HK-2 (cell line): ENCODE measurements at regions not wholly inside any gene's neighbourhood (a gene's known extent, or its start where the extent isn't known, plus 50 kb on each side); places are given as distances from the start of the nearest gene placed in this dataset.

Experiments used
- DNase-seq: peaks from one replicate; pipeline ENCODE4 v3.0.0-alpha.2; 2018; ENCODE audit not compliant: unreplicated experiment

DNA sequence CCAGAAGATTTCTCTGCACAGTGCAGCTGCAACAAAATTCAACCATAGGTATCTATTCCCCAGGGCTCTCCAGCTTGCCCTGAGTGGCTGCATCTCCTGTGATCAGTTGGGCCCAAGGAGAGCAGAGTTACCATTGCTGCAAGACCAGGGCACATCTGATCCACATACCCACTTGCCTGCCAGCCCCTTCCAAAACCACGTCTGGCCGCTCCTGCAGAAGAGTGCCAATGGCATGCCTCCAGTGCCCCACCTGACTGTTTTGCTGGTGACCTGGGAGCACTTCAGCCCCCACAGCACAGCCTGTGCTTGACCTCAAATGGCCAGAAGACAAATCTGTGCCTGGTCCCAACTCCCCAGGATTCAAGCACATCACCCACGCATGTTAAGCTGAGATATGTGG is 526.1 kb upstream of the GBE1 start:
- no peak for DNase-seq

DNA sequence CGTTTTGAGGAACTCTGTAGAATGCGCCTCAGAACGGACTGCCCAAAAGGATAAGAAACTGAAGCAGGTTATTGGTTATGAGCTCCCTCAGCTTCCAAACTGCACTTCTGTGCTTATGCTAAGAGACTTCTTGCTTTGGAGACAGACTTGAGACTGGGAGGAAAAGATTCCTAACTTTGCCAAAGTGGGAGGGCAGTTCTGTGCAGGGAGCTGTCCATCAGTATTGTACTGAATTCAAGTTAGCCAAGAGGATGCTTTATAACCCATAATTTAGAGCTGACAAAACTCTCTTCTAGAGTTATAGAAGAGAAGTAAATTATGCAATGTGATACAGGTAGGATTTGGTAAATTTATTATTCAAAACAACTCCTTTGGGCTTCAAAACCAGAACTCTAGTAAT is 519.8 kb upstream of the GBE1 start:
- no peak for DNase-seq

DNA sequence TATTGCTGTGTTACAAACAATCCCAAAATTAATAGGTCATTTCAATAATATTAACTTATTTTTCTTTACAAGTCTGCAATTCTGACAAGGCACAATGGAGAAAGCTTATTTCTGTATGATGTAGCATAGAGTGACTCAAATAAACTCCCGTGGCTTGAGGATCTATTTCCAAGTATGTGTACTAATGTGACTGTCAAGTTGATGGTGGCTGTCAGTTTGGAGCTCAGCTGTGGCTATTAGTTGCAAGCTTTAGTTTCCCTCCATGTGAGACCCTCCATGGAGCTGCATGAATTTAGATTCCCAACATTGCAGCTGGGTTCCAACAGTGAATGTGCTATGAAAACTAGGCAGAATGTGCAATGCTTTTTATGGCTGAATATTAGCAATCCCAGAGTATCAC is 515.5 kb upstream of the GBE1 start:
- DNase-seq, result no peak

DNA sequence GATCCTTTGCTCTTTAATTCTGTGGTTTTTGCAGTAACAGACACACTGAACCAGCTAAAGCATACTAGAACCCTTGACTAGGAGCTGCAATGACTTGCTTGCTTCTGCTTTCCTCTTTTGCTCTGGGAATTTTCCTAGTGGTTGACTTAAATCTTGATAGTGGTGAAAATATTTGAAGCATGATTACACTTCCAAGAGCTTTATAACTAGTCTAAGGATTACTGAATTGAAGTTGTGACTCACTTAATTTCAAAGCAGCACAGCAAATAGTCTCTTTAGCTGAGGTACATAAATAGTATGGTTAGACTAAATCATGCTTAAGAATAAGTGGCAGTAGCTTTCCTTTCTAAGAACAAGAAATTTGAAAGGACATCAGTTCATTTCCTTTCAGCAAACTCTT is 513.5 kb upstream of the GBE1 start:
- no peak for DNase-seq

DNA sequence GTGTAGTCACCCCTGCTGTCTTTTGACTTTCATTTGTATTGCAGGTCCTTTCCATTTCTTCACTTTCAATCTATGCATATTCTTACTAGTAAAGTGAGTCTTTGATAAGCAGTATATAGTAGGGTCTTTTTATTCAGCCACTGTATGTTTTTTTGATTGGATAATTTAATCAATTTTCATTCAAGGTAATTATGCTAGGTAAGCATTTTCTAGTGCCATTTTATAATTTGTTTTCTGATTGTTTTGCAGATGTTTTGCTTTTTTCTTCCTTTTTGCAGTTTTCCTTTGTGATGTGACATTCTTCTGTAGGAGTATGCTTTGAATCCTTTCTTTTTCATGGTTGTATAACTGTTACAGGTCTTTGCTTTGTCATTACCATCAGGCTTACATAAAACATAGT is 504.3 kb upstream of the GBE1 start:
- no peak for DNase-seq

DNA sequence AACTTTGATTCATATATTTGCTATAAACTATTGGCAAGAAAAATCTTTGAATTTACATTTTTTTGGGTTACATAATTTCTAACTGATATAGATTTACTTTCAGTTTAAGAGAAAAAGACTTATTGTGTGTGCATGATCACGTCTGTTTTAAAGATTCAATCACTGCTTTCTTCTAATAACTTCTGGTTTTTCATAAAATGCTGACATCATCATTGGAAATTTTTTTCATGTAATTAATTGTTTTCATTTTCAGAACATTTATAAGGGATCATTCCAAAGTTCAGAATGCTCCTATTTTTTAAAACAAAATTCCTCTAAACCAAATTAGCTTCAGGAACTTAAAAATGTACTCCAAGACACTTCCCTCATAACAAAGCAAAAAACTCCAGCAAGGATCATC is 500.7 kb upstream of the GBE1 start:
- no peak for DNase-seq

DNA sequence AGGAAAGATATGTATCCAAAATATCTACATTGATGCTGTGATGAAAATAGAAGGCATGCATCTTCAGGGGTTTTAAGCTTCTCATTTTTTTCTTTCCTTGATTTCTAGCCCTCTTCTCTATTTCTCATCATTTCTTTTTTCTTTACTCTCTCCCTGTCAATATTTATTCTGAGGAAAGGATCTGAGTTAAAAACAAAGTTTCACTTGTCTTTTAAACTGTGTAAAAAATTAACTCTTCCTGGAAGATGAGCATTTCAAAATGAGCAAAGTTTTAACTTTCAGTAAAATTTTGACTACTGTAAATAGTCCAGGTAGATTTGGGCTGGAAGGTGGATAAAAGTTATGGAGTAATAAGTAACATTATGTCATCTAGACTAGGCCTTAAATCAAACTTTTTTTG is 500.2 kb upstream of the GBE1 start:
- DNase-seq, result no peak

DNA sequence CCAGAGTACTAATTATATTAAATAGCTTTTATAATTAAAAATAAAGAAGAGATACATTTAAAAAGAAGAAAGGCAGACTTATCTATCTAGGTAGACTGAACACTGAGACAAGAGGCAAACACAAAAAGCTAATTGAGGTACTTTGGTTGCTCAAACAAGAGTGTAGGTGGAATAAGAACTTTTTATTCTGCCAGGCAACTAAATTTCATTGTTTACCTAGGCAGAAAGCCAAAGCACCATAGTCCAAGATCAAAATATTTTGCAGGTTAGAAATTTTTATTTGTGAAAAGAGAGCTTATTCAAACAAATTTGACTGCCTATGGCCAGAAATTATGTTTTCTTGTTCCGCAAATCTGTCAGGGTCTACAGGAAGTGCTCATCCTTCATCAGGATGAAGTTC is 499.6 kb upstream of the GBE1 start:
- DNase-seq, result no peak

DNA sequence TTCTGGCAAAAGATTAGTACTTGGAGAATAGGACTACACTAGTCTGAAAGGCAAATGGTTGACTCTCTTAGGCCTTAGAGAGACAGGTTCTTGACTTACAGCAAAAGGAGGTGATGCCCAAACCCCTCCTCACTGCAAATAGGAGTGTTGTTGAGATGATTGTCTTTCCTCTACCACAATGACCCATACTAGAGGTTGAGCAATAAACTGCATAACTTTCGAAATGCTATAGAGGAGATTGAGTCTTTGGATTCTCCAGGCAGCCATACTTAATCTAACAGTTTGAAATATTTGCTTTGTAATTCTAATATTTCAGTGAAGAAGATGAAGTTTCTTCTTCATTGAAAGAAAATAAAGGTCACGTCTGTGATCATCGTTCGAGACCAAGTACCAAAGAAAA is 498.5 kb upstream of the GBE1 start:
- DNase-seq, result no peak

DNA sequence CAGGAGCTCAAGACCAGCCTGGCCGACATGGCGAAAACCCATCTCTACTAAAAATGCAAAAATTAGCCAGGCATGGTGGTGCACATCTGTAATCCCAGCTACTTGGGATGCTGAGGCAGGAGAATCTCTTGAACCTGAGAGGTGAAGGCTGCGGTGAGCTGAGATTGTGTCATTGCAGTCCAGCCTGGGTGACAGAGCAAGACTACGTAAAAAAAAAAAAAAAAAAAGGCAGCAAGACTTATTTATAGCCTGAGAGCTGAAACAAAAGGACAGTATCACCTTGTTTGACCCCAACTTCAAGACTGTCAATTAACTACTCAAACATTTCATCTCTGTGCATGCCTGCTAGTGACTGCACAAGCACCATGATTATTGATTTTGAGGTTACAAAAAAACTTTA is 478.9 kb upstream of the GBE1 start:
- no peak for DNase-seq

DNA sequence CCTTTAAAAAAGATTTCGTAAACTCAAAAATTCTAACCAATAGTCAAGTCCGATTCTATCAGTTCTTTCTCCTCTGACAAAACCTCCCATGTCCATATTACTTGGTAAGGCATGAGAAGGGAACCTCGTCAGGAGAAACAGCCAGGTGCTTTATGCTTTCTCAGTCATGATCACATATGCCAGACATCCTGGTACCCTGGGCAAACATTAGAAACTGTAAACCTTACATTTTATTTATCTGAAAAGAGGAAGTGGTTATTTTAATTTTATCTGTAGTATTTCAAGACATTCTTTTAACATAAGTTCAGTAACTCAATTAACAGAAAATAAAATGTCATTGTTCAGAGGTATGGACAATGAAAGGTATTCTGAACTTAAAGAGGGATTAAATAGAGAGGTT is 474.8 kb upstream of the GBE1 start:
- no peak for DNase-seq

DNA sequence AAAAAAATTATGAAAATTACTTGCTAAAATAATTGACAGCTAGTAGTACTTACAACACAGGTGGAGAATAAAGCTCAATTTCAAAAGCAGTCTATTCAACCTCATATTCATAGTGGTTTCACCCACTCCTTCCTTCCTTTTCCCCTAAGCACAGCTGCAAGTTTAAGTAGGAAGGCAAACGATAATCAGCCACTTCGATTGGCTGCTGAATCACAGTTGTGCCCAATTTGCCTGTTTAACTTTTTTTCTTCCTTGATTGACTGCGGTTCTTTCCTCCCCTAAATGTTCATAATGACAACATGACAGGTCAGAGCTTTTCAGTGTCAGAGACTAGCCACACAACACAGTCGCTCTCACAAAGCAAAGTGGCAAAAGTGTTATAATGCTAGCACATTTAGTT is 468.0 kb upstream of the GBE1 start:
- no peak for DNase-seq

DNA sequence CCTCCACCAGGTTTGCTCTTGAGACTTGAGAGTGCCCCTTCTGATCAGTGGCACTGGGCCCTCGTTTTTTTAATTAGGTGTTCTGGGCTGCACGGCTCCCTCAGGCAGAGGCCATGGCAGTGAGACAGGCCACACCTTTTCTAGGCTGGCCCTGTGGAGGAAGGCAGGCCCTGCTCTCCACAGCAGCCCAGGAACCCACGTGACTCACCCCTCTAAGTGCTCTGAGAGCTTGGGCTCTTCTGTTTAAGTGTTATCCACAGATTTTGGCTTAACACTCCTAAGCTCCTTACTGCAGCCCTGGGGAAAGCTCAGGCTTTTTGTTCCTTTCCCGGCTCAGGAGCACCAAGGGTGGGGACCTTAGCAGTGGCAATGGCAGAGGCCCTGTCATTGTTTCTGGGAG is 463.2 kb upstream of the GBE1 start:
- DNase-seq, result peak; percentile 5

DNA sequence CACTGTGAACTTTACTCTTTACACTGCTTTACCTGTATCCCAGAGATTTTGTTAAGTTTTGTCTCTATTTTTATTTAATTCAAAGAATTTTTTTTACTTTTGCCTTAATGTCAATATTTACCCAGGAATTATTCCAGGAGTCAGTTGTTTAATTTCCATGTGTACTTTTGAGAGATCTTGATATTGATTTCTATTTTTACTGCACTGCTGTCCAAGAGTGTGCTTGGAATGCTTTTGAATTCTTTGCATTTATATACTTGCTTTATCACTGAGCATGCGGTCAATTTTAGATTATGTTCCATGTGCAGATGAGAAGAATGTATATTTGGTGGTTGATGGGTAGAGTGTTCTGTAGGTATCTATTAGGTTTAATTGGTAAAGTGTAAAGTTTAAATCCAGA is 461.0 kb upstream of the GBE1 start:
- no peak for DNase-seq

DNA sequence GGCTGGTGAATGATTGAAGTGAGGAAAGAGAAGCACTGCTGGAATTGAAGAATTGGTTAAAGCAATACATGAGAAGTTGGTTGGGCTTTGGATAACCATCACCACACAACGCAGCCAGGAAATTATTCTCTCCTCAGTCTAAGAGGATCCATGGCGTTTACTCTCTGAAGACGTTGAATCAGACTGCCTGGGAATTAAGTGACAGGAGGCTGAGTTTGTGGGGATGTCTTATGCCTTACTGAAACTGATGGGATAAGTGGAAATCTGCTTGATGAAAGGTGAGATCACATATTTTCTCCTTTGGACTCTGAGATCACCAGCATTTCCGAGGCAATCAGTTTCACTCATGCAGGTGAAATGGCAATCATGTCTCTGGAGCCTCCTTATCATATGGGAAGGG is 456.1 kb upstream of the GBE1 start:
- no peak for DNase-seq

DNA sequence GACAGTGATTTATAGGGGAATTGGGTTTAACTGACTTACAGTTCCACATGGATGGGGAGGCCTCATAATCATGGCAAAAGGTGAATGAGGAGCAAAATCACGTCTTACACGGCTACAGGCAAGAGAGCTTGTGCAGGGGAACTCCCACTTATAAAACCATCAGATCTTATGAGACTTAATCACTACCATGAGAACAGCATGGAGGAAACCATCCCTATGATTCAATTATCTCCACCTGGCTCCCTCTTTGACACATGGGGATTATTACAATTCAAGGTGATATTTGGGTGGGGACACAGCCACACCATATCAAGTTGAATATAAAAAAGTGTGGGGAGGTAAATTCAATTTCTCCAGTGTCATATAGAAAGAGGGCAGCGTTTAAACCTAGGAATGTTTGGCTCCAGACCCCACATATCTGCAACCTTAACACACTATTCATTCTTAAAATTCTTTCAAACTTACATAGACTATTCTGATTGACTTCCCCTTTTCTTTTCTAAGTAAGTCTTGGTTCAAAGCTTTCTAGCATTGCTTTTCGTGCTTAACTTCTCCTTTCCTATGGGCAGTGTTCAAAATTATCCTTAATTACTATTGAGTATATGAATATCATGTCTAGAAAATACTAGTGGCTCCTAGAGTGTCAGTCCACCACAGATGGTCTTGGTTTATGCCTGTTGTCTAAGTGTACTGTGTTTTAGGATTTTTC is 446.7 kb upstream of the GBE1 start:
- DNase-seq, result no peak

DNA sequence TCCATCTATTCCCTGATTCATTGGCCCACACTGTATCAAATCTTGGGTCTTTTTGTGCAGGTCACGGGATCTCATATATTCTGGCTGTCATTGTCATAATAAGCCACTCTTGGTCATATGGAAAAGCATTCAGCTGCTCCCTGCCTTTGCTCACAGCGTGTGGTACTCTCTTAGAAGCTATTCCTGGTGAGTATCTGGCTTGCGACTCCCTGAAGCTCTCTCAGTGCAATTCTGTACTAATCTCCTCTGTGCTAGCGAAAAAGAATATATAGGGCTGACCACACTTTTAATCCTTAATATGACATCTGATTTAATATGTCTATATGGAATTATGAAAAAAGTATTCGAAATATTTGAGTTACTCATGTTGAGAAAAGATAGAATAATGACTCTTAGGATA is 440.8 kb upstream of the GBE1 start:
- no peak for DNase-seq

DNA sequence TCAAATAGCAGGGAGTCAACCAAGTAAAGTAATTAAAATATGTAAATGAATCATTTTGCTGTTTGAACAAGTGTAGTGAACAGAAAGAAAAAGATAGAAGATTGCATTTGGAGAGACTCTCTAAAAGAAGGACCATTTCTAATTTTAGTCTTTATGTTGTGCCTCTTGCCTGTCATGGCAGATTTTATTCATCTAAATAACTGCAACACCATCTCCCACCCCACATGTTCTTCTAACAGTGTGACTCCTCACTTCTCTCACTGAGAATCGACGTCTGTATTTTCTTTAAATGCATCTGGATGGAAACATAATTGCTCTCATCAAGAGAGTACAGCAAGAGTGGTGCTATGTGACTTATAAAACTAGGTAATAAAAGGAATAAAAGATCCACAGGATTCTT is 439.9 kb upstream of the GBE1 start:
- no peak for DNase-seq

DNA sequence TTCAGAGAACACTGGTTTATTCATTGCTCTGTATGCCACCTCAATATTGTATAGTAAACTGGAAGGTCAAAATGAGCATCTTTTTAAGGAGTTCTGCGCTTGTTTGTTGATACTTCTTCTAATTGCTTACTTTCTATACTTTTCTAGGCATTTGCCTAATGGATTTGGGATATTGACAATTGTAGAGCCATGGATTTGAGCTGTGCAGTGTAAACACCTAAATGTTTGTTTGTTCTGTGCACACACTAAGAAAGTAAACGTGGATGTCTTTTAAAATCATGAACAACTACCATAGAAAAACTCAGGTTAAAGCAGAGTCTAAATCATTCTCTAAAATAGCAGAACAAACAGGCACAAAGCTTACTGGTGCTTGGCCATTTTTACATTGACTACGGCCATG is 436.6 kb upstream of the GBE1 start:
- DNase-seq, result no peak

DNA sequence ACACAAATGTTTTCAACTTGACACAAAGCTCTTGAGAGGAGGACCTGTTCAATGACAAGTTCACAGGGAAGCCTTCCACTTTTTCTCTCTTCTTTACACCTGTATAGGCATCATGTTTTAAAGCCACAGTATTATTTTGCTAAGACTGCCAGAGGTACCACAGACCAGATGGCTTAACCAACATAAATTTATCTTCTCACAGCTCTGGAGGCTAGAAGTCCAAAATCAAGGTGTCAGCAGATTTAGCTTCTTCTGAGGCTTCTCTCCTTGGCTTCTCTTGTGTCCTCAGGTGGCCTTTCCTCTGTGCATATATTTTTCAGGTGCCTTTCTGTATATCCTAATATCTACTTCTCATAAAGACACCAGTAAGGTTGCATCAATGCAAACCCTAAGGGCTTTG is 435.2 kb upstream of the GBE1 start:
- DNase-seq, result no peak

DNA sequence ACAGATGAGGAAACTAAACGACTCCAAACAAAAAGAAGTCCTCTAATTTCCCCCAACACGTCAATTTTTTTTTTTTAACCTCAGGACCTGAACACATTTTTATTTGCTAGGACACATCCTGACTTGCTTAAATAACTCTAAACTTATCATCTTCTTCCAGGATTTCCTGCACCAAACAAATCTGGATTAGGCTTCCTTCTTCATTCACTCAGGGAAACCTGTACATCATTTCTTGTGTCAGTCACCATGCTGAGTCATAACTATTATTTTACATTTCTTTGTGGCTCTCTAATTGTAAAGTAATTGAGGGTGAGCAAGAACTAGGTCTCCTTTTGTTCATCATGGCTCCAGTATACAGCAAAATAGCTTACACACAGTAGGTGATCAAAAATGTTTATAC is 433.4 kb upstream of the GBE1 start:
- no peak for DNase-seq

DNA sequence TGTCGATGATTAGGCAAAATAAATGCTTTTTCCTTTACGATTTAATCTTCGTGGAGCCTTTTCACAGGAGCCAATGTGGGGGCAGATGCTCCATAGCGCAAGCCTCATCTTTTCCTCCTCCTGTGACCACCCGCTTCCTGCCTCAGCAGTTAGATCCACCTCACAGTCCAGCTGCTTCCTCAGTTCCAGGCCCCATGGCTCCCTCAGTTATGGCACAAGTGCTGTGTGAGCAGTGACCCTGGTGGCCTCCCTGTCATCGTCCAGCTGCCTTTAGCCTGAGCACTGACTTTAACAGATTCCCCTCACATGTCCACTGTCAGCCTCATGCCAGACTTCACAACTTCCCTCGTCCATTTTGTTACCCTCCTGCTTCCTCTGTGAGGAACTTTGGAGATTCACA is 424.6 kb upstream of the GBE1 start:
- DNase-seq, result no peak

DNA sequence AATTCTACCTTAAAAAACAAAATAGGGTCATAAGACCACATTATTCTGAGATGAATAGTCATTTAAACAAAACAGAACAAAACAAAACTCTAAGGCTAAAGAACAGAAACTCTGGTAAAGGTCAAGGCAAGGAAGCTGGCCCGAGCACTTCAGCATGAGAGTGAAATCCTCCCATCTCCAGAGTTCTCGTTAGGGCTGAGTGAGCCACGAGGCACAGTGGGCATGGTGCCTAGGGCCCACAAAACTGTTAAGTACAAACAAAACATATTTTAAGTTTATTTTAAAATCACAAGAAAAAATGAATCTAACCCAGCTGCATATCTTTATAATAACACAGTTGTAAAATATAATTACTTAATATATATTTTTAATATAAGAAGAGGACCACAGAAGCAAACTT is 417.8 kb upstream of the GBE1 start:
- no peak for DNase-seq

DNA sequence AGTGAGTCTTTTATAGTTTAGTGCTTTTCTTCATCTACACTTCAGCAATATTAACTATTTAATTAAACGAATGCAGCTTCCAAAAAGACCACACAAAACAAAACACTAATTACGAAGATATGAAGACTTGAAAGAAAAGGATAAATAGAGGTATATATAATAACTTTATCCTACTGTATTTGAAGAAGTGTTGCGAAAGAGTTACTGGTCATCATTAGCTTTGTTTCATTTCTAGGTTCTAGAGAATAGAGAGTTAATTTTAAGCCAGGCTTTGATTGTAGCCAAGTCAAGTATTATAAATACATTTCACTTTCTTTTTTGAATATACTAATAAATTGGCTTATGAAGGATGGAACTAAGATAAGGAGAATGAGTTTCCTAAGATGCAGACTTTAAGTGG is 416.8 kb upstream of the GBE1 start:
- DNase-seq, result no peak

DNA sequence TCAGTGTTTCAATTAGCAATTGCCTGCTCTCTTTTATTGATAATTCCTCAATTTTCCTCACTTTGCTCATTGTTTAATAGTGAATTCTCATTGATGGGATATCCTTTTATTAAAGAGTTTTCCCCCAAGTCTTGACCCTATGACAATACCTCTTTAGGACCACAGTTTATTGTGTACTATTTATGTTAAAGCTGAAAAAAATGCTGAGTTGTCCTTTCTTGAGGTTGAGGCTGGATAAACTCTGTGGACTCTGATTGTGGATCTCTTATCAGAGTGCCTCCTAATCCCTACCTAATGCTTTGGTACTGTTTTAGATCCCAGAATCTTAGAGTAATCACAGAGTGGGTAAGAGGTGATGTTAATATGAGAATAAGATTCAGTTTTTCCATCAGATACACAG is 416.3 kb upstream of the GBE1 start:
- DNase-seq, result no peak
